HepG2 (cell line): ENCODE measurements at regions not wholly inside any gene's neighbourhood (a gene's known extent, or its start where the extent isn't known, plus 50 kb on each side); places are given as distances from the start of the nearest gene placed in this dataset.

ENCODE experiments used
- ATAC-seq: fragments of 200-7000 bp; cut with Tn5 transposase; 3 replicates; pipeline ENCODE4 v1.9.1; 2020; ENCODE audit warnings: mild to moderate bottlenecking, moderate library complexity
- BruUV-seq: library from RNA; stranded (reverse); fragments of 400-500 nt; replicated peaks from 2 replicates; lab custom pipeline; 2021; lab: Mats Ljungman, UMichigan
- CTCF ChIA-PET: fragments of 300-600 bp; formaldehyde crosslinking; extraction: SDS; loops from one replicate; lab custom pipeline; 2021; ENCODE audit warnings: low total read pairs, inconsistent platforms, low intra/inter-chr PET ratio; lab: Yijun Ruan, JAX
- POLR2A ChIA-PET: fragments of 350-600 bp; sonication (Branson Sonifier 250); formaldehyde crosslinking; loops from one replicate; lab custom pipeline; 2020; ENCODE audit warnings: antibody characterized with exemption, inconsistent platforms; lab: Yijun Ruan, JAX
- DNase-seq: peaks from one replicate; pipeline ENCODE4 v3.0.0-alpha.2; 2015; ENCODE audit warnings: low spot score
- FAIRE-seq: peaks from 3 replicates; lab custom pipeline; 2011; peaks lifted over from hg19 to GRCh38; lab: Jason Lieb, UNC
- H2AFZ ChIP-seq: one replicate; pipeline ENCODE4 v1.6.1; 2011; ENCODE audit warnings: low read length, inconsistent platforms
- H3K27ac ChIP-seq: fragments of 300-600 bp; 3 replicates; pipeline ENCODE4 v1.8.0; 2011; ENCODE audit warnings: mixed run types, mild to moderate bottlenecking, mixed read lengths, low read length, inconsistent platforms; ENCODE audit not compliant: insufficient read depth; ENCODE audit errors: extremely low read length
- H3K27me3 ChIP-seq, 2 experiments: fragments of 200-600 bp in 1 of 2; 2 replicates in 1 of 2; 3 replicates in 1 of 2; pipeline versions ENCODE4 v1.6.0 to v1.8.0; 2011; ENCODE audit warnings: low read length in 2 of 2, mild to moderate bottlenecking in 2 of 2, moderate library complexity in 2 of 2, inconsistent platforms in 1 of 2; ENCODE audit not compliant: insufficient read depth in 2 of 2, control insufficient read depth in 1 of 2
- H3K36me3 ChIP-seq, 2 experiments: fragments of 200-600 bp in 1 of 2; replicated peaks in 1 of 2; 2 replicates in 1 of 2; 3 replicates in 1 of 2; pipeline versions ENCODE4 v1.5.1 to v1.8.0; 2011; ENCODE audit warnings: low read length in 2 of 2, inconsistent platforms in 1 of 2; ENCODE audit not compliant: insufficient read depth in 2 of 2, control insufficient read depth in 1 of 2
- H3K4me1 ChIP-seq: 2 replicates; pipeline ENCODE4 v1.5.1; 2012; ENCODE audit warnings: low read length, inconsistent platforms; ENCODE audit not compliant: insufficient read depth
- H3K4me2 ChIP-seq: 2 replicates; pipeline ENCODE4 v1.6.0; 2011; ENCODE audit warnings: low read depth, low read length, inconsistent platforms
- H3K4me3 ChIP-seq, 3 experiments: fragments of 200-600 bp in 1 of 3; sonication (generic), shearing (Covaris generic) in 1 of 3; replicated peaks in 1 of 3; 2 replicates each; pipeline ENCODE4 v1.5.1; 2011 to 2016; ENCODE audit warnings: low read length in 3 of 3, inconsistent platforms in 2 of 3, low read depth in 2 of 3, mild to moderate bottlenecking in 2 of 3, control low read depth in 1 of 3, mixed read lengths in 1 of 3; ENCODE audit not compliant: insufficient read depth in 1 of 3
- H3K79me2 ChIP-seq: one replicate; pipeline ENCODE4 v1.6.1; 2011; ENCODE audit warnings: low read length, inconsistent platforms; ENCODE audit not compliant: insufficient read depth
- H3K9ac ChIP-seq: 2 replicates; pipeline ENCODE4 v1.6.0; 2011; ENCODE audit warnings: mild to moderate bottlenecking, low read depth, low read length, inconsistent platforms; ENCODE audit not compliant: insufficient read depth
- H3K9me3 ChIP-seq: 2 replicates; pipeline ENCODE4 v1.5.1; 2012; ENCODE audit warnings: mild to moderate bottlenecking, low read length
- H4K20me1 ChIP-seq: 2 replicates; pipeline ENCODE4 v1.6.0; 2011; ENCODE audit warnings: inconsistent platforms, mild to moderate bottlenecking, low read length, moderate library complexity; ENCODE audit not compliant: insufficient read depth
- IRX3 ChIP-seq: sonication (generic); formaldehyde crosslinking; IDR thresholded peaks from 2 replicates; pipeline ENCODE4 v1.8.1; 2023; ENCODE audit warnings: mild to moderate bottlenecking, low read depth, missing genetic modification reagents, borderline replicate concordance
- KLF12 ChIP-seq: sonication (generic); formaldehyde crosslinking; IDR thresholded peaks from 2 replicates; pipeline ENCODE4 v1.4.0; 2020; ENCODE audit warnings: missing genetic modification reagents, borderline replicate concordance
- NFATC3 ChIP-seq: sonication (generic); formaldehyde crosslinking; IDR thresholded peaks from 2 replicates; pipeline ENCODE4 v1.5.1; 2020; ENCODE audit warnings: mild to moderate bottlenecking, missing genetic modification reagents
- PATZ1 ChIP-seq: sonication (generic); formaldehyde crosslinking; IDR thresholded peaks from 2 replicates; pipeline ENCODE4 v1.4.0; 2020; ENCODE audit warnings: missing genetic modification reagents
- SOX5 ChIP-seq: IDR thresholded peaks from 2 replicates; pipeline ENCODE4 v1.6.1; 2016; ENCODE audit warnings: borderline replicate concordance
- TBX2 ChIP-seq: sonication (generic); formaldehyde crosslinking; IDR thresholded peaks from 2 replicates; pipeline ENCODE4 v1.5.0; 2020; ENCODE audit warnings: missing genetic modification reagents, mild to moderate bottlenecking, borderline replicate concordance
- TIGD3 ChIP-seq: sonication (generic); formaldehyde crosslinking; IDR thresholded peaks from 2 replicates; pipeline ENCODE4 v1.5.1; 2020; ENCODE audit warnings: mild to moderate bottlenecking, missing genetic modification reagents, borderline replicate concordance
- TRIM24 ChIP-seq: sonication (generic); formaldehyde crosslinking; IDR thresholded peaks from 2 replicates; pipeline ENCODE4 v1.8.0; 2022; ENCODE audit warnings: mild to moderate bottlenecking, missing genetic modification reagents
- ZBTB3 ChIP-seq: sonication (generic); formaldehyde crosslinking; IDR thresholded peaks from 2 replicates; pipeline ENCODE4 v1.4.0; 2020; ENCODE audit warnings: low read depth, mild to moderate bottlenecking, moderate library complexity, missing genetic modification reagents, borderline replicate concordance
- ZBTB7A ChIP-seq: sonication (generic); formaldehyde crosslinking; IDR thresholded peaks from 2 replicates; pipeline ENCODE4 v1.8.0; 2022; ENCODE audit warnings: mild to moderate bottlenecking, missing genetic modification reagents
- ZFYVE20 ChIP-seq: sonication (generic); formaldehyde crosslinking; IDR thresholded peaks from 2 replicates; pipeline ENCODE4 v1.8.0; 2023; ENCODE audit warnings: low read depth, mild to moderate bottlenecking, moderate library complexity, missing genetic modification reagents, borderline replicate concordance
- ZNF12 ChIP-seq: sonication (generic); formaldehyde crosslinking; IDR thresholded peaks from 2 replicates; pipeline ENCODE4 v1.5.0; 2020; ENCODE audit warnings: missing genetic modification reagents
- ZNF576 ChIP-seq: sonication (generic); formaldehyde crosslinking; IDR thresholded peaks from 2 replicates; pipeline ENCODE4 v1.4.0; 2020; ENCODE audit warnings: mild to moderate bottlenecking, missing genetic modification reagents
- ZNF788 ChIP-seq: sonication (generic); formaldehyde crosslinking; IDR thresholded peaks from 2 replicates; pipeline ENCODE4 v1.5.0; 2020; ENCODE audit warnings: mild to moderate bottlenecking, missing genetic modification reagents, borderline replicate concordance
- ZNF83 ChIP-seq: sonication (generic); formaldehyde crosslinking; IDR thresholded peaks from 2 replicates; pipeline ENCODE4 v1.4.0; 2020; ENCODE audit warnings: missing genetic modification reagents, mild to moderate bottlenecking, borderline replicate concordance
- ZZZ3 ChIP-seq: sonication (generic); formaldehyde crosslinking; IDR thresholded peaks from 2 replicates; pipeline ENCODE4 v1.4.0; 2020; ENCODE audit warnings: missing genetic modification reagents, mild to moderate bottlenecking, borderline replicate concordance
- in situ Hi-C: cut with HindIII; loops from 2 replicates; pipeline ENCODE4 v1.10.0; 2017; ENCODE audit warnings: low pct_unique_long_range_greater_than_20kb; ENCODE audit not compliant: extremely low pct_ligation_motif_present
- intact Hi-C: fragments of 100-400 bp; cut with micrococcal nuclease; formaldehyde crosslinking; loops from one replicate; pipeline ENCODE4 v1.10.0; 2022; ENCODE audit not compliant: unreplicated experiment

GRCh38 chr12:91723191-91723590 is 422.5 kb downstream of the BTG1 start:
- H3K4me2 ChIP-seq = no peak overlapping the region
- H3K27me3 ChIP-seq = no peaks in the 10 kb centered on the region
- H4K20me1 ChIP-seq = no peaks in the 10 kb centered on the region
- in situ Hi-C loops = no loop called here
- DNase-seq (no peak), FAIRE-seq (no peak), ATAC-seq (no peak)
- no TSS peak for BruUV-seq
- H3K27ac ChIP-seq = no peak overlapping the region
- no peak overlapping the region for H2AFZ ChIP-seq
- intact Hi-C loops = no loop called here
- no peaks in the 10 kb centered on the region for H3K4me1 ChIP-seq
- H3K79me2 ChIP-seq = no peaks in the 10 kb centered on the region
- H3K9me3 ChIP-seq = no peaks in the 10 kb centered on the region
- CTCF ChIA-PET = no interaction called here
- TF ChIP-seq TRIM24 (CRISPR knock-in tag) (no peak), IRX3 (CRISPR knock-in tag) (no peak), PATZ1 (CRISPR knock-in tag) (no peak), TIGD3 (CRISPR knock-in tag) (no peak), ZFYVE20 (CRISPR knock-in tag) (no peak), ZNF12 (CRISPR knock-in tag) (no peak), ZZZ3 (CRISPR knock-in tag) (no peak), SOX5 (no peak), ZNF576 (CRISPR knock-in tag) (no peak), KLF12 (CRISPR knock-in tag) (no peak), NFATC3 (no peak), ZNF788 (CRISPR knock-in tag) (no peak), TBX2 (CRISPR knock-in tag) (no peak), ZBTB3 (CRISPR knock-in tag) (no peak), ZNF83 (CRISPR knock-in tag) (no peak), ZBTB7A (CRISPR knock-in tag) (no peak)
- H3K4me3 ChIP-seq = no peak overlapping the region
- H3K9ac ChIP-seq = no peak overlapping the region
- H3K36me3 ChIP-seq = no peaks in the 10 kb centered on the region
- POLR2A ChIA-PET = no interaction called here
